NCI-H2227 treated with DMSO at 0.1 percent for 48 hours (cell line): ENCODE measurements at regions not wholly inside any gene's neighbourhood (a gene's known extent, or its start where the extent isn't known, plus 50 kb on each side); places are given as distances from the start of the nearest gene placed in this dataset.
"Not testable (repeated sequence)": the region's sequence is repeated elsewhere in the genome, so short reads cannot be mapped to it uniquely, and the experiment has no call there.

Experiments used
- DNase-seq: peaks from one replicate; lab custom pipeline; 2025; lab: John Stamatoyannopoulos, UW

DNA sequence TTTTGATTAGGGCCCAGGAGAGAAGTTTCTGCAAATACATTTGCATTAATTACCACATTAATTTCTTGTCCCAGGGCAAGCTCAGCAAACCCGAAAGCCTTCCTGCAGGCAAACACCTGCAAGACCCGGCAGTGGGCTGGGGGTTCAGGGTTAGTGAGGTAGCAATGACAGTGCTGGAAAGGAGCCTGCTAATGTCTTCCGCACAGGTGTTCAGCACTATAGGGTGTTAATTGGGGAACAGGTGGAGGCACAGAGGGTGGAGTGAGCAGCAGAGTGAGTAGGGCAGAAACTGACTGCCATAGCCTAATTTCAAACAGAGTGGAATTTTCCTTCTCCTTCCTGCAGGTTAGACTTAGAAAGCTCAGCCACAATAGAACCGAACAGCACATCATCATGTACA is 50.9 kb upstream of the UBASH3B start:
- DNase-seq = no peak

DNA sequence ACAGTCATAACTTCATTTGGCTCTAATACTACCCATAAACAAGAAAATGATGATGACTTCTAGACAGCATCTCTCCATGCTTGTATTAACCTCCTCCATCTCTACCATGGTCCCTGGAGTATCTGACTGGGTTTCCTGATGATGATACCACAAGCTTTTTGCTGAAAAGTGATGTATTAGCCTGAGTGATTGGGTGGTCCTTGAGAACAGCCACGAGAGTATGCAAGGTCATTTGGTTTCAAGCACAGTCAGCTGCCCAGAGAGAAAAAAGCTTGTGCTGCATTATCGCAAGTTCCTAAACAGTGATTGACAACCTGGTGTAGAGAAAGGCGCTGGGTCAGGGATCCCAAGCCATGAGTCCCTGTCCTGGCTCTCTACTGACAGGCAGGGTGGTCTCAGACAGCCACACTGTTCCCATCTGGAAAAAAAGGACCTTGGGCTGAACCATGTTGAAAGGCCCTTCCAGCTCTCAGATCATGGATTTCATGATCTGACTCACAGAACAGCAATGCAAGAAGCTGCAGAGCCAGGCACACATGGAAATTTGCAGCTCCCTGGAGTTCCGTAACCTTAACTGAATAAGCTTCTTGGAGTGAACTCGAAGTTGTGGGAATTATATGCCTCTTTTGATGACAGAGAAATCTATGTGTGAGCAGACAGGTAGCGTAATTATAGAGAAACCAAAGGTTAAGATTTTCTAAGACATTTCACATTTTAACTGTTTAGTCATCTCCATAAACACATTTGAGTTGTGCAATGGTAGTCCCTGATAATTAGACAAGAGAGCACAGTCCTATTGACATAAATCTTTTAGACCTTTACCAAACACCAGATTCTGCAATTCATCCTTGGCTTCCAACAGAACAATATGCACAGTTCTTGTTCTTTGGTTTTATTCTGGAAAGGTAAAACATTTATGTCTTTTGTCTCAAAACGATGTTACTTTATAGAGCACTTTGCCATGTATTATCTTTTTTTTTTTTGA is 54.1 kb upstream of the UBASH3B start:
- no peak for DNase-seq

DNA sequence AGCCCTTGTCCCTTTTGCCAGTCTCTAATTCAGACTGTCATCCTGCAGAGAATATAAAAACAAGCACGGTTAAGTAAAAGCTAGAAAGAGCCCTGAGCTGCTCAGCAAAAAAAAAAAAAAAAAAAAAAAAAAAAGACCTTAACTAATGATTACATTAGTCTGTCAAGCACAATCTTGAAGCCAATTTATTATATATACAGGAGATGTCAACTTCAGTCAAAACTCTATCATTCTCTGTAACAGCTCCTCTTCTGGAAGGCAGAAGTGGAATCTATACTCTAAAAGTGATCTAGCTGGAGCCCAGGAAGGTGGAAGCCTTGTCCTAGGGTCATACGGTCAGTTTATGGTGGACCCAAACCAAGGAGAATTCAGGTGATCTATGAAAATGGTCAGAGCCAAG is 55.2 kb upstream of the UBASH3B start:
- DNase-seq = no peak

DNA sequence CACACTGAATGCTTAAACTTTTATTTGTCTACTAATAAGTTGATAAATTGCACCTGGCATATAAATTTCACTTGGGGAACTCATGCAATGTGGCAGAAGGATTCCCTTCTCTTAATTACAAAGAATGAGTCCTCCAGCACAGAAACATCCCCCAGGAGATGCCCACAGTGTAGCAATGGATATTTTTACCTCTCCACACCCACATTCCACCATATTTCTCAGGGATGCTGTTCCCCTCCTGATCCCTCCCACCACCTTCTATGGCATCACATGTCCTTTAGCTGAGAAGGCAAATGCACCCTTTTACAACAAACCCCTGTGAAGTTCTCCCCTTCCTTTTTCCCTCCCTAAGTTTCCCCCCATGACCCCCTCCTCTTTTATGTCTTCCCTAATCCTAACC is 56.1 kb upstream of the UBASH3B start:
- no peak for DNase-seq

DNA sequence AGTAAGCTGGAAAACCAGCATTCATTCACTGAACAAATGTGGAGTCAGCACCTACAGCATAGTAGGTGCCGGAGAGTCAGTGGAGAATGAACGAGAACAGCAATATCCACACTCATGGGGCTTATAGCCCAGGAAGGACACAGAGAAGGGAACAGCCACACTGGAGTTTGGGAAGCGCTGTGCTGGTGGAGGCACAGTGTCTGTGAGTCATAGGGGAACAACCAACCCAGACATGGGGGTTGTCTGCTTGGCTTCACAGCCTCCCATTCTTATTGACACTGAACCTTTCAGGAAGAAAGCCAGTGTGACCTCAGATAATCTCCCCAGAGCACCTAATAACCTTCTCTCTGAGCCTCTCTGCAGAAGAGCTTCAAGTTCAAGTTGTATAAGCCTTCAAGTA is 56.6 kb upstream of the UBASH3B start:
- no peak for DNase-seq

DNA sequence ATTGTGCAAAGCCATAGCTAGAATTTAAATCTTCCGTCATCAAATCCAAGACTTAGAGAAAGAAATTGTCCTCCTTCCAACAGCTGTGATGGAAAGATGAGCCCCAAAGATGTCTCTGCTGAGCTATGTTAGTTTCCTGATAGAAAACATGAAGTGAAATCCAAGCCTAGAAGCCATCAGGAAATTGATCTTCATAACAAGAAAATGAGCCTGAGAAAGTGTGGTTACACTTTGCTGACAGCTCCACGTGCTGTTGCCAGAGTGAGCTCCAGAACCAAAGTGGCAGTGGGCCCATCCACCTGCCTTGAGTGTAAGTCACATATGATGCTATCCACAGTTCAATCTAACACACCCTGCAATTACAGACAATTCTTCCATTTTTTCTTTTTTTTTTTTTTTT is 58.0 kb upstream of the UBASH3B start:
- DNase-seq = no peak

DNA sequence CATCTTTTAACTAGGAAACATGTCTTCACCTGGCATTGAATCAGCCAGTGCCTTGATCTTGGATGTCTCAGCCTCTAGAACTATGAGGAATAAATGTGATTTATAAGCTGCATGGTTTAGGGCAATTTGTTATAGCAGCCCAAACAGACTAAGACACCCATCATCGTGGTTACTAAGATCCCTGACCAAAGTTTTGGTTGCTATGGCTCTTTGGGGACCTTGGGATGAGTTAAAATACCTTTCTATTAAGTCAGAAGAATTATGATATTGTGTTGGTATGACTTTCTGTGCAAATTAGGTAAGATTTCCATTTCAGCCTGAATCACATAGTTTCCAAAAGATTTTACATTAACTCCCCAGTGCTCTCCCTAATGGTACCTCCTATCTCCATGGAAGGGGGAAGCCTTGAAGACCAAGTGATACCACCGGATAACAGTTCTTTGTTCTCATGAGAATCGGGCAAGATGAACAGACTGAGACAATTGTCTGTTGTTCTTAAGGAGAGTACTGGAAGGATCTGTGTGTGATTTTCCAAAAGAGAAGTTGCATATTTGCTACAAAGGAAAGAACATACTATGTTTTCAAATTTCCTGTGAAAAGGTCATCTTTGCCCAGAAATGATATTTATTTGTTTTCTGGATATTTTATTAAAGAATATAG is 60.4 kb upstream of the UBASH3B start:
- DNase-seq = no peak

DNA sequence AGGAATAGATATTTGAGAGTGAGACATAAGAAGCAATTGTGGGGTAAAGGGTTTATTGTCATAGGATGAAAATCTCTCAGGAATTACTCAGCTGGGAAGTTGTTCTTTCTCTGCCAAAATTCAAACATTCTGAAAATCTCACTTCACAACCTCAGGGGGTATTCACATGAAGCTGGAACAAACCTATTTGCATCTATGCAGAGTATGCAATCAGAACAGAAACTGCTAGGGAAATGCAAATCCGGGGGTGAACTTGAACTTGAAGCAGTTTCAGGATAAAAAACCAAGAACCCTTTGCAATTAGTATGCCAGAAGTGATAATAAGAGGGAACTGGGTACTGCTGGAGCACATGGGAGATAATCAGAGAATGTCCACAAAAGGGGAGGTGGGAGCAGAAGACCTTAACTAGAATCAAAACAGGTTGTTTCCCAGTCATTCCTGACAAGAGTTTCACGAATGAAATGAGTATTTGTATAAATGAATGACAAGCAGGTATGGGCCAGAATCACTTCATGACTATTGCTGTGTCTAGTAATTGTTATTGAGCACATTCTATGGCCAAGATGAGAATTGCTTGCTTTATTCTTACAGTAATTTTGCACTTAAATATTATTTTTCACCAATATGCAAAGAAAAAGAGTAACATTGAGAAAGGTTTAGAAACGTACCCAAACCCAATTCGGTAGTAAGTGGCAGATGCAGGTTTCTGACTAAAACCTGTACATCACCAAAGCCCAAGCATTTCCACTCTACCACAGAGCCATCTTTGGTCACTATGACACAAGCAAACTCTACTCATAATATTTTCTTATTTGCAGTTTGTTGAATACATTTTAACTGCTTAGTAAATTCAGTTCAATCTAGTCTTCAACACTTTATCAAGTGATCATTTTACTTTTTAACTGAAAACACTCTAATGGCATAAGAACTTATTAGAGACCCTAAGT is 61.8 kb upstream of the UBASH3B start:
- no peak for DNase-seq

DNA sequence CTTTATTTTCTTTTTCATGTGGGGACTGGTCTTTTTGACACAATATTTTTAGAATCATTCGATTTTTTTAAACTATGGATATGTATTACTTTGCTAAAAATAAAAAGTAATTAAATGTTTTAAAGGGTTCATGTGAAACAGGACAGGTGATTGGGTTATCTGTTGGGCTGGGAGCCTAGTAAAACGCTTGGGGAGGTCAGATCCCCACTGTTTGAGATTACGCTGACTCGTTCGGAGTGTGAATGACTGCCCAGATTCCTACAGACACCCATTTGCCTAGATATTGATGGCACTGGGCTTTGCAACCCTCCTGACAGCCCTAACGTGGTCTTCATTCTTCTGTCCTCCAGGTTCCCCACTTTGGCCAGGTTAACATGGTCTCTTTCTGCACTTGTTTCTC is 62.9 kb upstream of the UBASH3B start:
- DNase-seq = no peak

DNA sequence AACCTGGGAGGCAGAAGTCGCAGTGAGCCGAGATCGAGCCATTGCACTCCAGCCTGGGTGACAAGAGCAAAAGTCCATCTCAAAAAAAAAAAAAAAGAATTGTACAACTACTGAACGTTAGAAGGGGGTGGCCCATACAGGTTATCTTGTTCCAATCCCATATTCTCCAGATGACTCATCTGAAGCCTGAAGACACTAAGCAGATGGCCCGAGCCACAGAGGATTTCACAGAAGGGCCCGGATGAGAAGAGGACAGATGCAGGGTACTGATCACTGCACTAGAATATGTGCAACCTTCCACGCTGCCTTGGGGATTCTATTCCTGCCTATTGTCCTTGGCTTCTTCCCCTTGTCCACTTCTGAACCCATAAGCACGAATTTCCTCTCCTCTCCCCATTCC is 70.9 kb upstream of the UBASH3B start:
- DNase-seq = no peak

DNA sequence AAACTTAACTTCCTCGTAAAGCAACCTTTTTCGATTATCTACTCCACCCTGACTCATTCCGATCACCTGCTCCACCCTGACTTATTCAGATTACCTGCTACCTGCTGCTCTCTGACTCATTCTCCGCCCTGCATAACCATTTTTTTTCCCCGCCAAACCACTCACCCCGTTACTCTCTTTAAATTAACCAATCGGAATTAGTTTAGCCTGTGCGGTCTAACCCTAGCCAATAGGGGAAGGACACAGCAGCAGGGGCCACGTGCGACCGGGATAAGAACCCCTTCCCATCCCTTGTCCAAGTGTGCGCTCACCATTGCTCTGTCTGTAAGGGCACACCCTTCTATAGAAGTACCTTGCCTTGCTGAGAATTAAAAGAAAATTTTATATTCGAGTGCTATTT is 75.5 kb upstream of the UBASH3B start:
- not testable (repeated sequence) for DNase-seq

DNA sequence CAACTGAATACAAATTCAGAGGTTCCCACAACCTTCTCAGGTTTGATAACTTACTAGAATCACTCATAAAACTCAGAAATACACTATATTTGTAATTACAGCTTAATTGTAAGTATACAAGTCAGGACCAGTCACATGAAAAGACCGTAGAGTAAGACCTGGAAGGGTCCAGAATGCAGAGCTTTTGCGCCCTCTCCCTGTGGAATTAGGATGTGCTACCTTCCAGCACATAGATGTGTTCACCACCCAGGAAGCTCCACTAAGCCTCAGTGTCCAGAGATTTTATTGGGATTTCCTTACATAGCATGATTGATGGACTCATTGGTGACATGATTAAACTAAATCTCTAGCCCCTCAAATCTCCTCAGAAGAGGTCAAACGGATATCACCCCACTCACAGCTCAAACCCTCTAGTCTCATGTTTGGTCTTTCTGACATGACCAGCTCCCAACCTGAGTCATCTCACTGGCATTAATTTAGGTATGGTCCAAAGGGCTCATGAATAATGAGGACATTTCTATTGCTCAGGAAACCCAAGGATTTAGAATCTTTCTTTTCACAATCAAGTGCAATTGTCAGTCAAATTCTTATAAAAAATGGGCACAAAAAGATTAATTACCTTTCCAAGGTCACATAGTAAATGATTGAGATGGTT is 77.2 kb upstream of the UBASH3B start:
- DNase-seq = no peak

DNA sequence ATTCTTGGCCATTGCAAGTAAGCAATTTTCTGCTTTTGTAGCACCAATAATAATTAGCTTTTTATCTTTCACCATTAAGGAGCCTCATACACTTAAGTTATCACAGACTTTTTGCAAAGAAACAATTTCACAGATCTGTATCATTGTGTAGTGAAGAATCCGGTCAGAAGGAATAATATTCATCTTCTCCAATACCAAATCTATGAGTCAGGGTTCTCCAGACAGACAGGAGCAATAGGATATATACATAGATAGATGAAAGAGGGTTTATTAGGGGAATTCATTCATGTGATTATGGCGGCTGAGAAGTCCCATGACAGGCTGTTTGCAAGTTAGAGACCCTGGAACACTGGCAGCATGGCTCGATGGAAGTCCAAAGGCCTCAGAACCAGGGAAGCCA is 82.9 kb upstream of the UBASH3B start:
- DNase-seq = no peak

DNA sequence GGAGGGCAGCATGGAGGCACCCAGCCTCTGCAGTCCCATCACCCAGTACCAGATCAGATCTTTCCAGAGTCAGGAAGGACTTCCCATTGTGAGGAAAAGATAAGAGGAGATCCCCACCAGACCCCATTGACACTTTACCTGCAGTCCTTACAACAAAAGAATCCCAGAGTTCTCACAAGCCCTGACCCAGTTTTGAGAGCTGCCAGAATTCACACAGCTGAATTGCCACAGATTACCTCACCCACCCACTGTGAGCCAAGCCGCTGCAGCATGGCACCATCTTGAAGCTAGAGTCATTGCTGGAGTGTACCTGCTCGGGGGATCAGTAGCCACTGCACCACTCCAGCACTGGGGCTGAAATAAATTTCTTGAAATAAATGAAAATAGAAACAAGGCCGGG is 91.8 kb upstream of the UBASH3B start:
- no peak for DNase-seq

DNA sequence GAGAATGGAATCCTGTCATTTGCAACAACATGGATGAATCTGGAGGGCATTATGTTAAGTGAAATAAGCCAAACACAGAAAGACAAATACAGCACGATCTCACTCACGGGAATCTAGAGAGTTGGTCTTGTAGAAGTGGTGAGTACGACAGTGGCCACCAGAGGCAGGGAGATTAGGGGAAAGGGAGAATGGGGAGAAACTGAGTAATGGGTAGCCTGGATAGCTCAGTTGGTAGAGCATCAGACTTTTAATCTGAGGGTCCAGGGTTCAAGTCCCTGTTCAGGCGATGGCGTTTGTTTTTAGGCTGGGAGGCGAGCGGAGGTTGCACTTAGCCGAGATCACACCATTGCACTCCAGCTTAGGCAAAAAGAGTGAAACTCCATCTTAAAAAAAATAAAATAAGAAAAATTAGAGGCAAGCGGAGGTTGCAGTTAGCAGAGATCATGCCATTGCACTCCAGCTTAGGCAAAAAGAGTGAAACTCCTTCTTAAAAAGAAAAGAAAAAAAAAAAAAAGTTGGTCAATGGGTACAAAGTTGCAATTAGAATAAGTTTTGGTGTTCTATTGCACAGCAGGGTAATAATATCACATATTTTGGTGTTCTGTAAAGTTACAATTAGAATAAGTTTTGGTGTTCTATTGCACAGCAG is 95.7 kb upstream of the UBASH3B start:
- DNase-seq = no peak

DNA sequence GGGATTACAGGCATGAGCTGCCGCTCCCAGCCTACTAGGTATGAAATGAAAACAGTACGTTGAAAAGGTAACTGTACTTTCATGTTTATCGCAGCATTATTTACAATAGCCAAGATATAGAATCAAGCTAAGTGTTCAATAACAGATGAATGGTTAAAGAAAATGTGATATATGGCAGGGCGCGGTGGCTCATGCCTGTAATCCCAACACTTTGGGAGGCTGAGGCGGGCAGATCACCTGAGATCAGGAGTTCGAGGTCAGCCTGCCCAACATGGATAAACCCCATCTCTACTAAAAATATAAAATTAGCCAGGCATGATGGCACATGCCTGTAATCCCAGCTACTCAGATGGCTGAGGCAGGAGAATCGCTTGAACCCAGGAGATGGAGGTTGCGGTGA is 96.3 kb upstream of the UBASH3B start:
- not testable (repeated sequence) for DNase-seq

DNA sequence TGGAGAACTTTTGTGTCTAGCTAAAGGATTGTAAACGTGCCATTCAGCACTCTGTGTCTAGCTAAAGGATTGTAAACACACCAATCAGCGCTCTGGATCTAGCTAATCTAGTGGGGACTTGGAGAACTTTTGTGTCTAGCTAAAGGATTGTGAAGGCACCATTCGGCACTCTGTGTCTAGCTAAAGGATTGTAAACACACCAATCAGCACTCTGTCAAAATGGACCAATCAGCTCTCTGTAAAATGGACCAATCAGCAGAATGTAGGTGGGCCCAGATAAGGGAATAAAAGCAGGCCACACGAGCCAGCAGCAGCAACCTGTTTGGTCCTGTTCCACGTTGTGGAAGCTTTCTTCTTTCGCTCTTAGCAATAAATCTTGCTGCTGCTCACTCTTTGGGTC is 98.4 kb upstream of the UBASH3B start:
- DNase-seq = not testable (repeated sequence)

DNA sequence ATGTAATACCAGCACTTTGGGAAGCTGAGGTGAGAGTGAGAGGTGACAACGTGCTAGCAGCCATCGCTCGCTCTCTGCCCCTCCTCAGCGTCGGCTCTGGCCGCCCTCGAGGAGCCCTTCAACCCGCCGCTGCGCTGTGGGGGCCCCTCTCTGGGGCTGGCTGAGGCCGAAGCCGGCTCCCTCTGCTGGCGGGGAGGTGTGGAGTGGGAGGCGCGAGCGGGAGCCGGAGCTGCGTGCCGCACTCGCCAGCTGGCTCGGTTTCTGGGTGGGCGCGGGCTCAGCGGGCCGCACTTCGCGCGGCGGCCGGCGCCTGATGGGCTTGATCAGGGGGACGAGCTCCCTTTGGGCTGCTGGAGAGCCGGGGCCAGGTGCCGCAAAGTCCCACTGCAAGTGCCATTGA is 98.9 kb upstream of the UBASH3B start:
- peak; percentile 44 for DNase-seq

DNA sequence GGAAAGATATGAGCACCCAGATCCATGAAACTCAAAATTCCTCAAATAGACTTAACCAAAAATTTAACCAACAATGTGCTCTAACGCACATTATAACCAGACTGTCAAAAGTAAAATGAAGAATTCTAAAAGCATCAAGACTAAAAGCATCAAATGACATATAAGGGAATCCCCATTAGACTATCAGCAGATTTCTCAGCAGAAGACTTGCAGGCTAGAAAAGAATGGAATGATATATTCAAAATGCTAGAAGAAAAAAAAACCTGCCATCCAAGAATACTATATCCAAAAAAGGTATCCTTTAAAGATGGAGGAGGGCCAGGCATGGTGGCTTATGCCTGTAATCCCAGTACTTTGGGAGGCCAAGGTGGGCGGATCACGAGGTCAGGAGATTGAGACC is 117.5 kb upstream of the UBASH3B start:
- DNase-seq = no peak

DNA sequence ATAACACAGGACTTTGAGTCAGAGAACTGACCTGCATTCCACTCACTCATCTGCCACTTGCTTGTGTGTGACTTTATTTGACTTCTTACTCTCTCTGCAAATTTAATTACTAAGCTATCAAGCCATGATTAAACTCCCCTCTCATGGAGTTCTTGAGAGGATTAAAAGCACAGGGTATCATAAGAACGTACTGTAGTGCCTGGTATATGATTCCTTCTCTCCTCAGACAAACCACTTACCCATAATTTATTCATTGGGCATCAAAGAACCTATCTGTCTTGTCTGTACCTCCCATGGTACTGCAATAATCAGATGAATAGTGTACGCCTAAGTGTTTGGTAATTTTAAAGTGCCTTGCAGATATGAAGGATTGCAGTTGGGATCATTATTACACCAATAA is 130.6 kb upstream of the UBASH3B start:
- DNase-seq = no peak
